ENCODE measurements at regions not wholly inside any gene's neighbourhood (a gene's known extent, or its start where the extent isn't known, plus 50 kb on each side); places are given as distances from the start of the nearest gene placed in this dataset.

DNA sequence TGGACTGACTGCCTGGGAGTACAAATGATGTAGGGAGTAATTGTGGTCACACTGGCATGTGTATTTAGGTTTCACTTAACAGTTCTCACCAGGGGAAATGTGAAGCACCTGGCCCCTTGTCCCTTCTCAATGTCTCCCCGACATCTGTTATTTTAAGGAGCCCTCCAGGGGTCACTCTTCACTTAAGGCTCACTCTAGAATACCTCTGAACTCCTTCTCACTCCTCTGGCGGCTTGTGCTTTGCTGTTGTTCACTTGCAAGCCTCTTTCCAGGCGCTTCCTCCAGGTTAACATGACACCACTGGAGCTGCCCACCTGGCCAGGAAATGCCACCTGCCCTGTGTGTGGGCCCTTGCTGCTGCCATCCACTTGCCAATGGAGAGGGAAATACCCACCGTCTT lies 56.5 kb upstream of the GZMB start:
- TF ChIP-seq, protein P1, sequence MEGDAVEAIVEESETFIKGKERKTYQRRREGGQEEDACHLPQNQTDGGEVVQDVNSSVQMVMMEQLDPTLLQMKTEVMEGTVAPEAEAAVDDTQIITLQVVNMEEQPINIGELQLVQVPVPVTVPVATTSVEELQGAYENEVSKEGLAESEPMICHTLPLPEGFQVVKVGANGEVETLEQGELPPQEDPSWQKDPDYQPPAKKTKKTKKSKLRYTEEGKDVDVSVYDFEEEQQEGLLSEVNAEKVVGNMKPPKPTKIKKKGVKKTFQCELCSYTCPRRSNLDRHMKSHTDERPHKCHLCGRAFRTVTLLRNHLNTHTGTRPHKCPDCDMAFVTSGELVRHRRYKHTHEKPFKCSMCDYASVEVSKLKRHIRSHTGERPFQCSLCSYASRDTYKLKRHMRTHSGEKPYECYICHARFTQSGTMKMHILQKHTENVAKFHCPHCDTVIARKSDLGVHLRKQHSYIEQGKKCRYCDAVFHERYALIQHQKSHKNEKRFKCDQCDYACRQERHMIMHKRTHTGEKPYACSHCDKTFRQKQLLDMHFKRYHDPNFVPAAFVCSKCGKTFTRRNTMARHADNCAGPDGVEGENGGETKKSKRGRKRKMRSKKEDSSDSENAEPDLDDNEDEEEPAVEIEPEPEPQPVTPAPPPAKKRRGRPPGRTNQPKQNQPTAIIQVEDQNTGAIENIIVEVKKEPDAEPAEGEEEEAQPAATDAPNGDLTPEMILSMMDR (conservative IDR thresholded peaks at IDR 0.05): no peak
- TF ChIP-seq EZH2 (IDR thresholded peaks at IDR 0.05; ENCODE audit: low read depth): no peak
